GM19035 (cell line): ENCODE measurements at regions not wholly inside any gene's neighbourhood (a gene's known extent, or its start where the extent isn't known, plus 50 kb on each side); places are given as distances from the start of the nearest gene placed in this dataset.

Source experiments
- ATAC-seq: cut with Tn5 transposase; IDR thresholded peaks from one replicate; pipeline ENCODE4 v1.9.1; 2021; ENCODE audit not compliant: unreplicated experiment

DNA sequence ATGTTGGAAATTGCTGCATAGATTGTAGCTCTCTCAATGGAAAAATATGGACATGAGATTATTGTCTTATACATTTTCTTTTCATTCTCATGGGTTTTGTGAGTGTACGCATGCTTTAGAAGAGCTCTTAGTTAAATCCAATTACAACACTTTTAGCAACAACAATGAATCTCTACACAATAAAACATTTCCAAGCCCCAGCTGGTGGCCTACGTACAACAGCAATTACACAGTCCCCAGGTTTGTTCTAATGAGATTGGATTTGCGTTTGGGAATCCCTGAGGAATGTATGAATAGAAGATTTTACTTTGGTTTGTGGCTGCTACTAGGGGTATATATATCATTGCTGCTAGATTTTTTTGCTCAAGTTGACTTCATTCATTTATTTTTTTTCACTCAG lies 98.6 kb downstream of the FHDC1 start:
- no peak for ATAC-seq

- no peak for ATAC-seq
Measured at GRCh38 chr4:153036931-153037482, 100.9 kb downstream of the FHDC1 start.

DNA sequence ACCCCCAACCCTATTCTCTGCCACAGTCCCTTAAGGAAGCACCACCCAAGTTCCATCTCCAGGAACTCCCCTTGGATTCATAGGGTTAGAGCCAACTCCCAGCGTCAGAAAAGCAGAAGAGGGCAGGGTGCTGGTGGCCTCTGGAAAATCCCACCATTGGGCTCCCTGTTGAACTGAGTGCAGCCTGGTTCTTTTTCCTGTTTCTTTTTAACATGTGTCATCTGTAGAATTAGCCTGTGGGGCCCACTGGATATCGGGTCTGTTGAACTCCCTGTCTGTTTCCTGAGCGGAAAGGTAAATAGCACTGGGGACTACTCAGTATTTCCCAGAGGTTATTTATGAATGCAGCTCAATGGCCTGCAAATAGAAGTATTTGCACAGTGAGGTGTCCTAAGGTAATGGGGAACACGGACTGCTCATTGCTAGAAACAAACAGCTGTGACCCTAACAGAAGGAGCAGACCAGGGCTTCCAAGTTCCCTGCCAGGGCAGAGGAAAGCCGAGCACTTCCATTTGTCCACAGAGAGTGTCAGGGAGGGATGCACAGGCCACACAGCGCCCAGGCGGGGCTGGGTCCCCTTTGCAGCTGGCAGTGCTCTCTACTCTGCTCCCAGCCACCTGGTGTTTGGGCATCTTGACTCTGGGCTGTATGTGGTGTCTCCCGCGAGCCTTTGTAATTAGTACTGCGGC lies 102.6 kb downstream of the FHDC1 start:
- ATAC-seq: no peak

GRCh38 chr4:153039542-153040185 lies 103.5 kb downstream of the FHDC1 start:
- ATAC-seq: no peak

DNA sequence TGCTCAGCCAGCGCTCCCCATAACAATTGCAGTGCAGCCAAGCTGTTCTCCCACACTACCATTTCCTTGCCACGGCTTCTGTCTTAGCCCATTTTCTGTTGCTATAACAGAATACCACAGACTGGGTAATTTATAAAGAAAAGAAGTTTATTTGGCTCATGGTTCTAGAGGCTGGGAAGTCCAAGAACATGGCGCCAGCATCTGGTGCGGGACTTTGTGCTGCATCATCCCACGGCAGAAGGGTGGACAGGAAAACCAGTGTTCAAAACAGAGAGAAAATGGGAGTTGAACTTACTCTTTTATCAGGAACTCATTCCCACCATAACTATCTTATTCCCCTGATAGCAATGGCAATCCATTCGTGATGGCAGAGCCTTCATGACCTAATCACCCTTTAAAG lies 104.6 kb downstream of the FHDC1 start:
- ATAC-seq: no peak

DNA sequence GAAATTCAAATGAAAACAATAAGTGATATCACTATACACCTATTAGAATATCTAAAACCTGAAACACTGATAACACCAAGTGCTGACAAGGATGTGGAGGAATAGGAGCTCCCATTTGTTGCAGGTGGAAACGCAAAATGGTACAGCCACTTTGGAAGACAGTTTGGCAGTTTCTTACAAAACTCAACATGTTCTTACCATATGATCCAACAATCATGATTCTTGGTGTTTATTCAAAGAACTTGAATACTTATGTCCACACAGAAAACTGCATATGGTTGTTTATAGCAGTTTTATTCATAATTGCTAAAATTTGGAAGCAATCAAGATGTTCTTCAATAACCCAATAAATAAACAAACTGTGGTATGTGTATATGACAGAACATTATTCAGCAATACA lies 107.9 kb downstream of the FHDC1 start:
- ATAC-seq: no peak

DNA sequence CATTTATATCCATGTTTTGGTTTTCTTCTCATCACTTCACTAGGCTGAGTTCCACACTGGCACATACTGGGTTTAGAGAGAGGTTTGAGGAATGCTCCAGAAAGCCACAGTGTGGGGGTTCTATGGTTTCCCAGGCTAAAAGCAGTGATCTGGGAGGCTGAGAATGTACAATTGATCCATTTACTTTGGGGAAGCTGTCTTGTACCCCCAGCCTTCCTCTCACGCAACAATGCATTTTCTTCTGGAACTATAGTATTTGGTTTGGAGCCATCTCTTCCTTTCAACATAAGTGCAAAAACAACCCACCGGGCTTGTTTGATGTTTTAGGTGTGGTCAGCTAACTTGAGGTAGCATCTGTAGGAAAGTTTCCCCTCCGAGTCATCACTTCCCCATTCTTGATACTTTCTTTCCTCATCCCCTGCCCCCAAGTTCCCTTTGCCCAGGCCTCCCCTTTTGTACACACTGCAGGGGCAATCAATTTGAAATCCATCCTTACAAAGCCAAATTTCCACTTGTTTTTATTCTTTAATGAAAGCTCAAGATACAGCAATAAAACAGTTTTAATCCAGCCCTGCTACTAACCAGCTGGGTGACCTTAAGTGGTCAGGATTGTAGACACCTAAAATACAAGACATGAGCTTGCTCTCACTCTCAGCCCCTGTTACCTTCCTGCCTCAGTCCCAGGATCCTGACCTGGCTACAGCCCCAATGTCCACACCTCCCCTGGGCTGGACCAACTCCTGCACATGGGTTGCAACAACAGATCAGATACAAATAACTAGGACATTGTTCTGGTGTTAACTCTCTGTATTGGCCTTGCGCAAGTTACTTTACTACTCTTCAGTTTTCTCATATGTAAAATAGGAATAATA lies 109.2 kb downstream of the FHDC1 start:
- no peak for ATAC-seq

DNA sequence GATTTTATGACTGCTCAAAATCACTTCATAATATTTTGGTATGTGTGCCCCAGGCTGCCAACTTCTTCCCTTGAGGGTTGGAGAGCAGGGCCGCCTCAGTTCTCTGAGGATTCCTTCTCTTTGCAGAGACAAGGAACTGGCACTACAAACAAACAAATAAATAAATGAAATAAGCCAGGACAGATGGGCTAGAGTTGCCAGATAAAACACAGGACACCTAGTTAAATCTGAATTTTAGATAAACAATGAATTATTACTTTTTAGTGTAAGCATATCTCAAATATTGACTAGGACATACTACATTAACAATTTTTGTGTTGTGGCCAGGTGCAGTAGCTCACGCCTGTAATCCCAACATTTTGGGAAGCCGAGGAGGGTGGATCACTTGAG lies 122.5 kb downstream of the FHDC1 start:
- ATAC-seq: no peak

- ATAC-seq: no peak
Measured at GRCh38 chr4:153060196-153060595, 124.1 kb downstream of the FHDC1 start.

DNA sequence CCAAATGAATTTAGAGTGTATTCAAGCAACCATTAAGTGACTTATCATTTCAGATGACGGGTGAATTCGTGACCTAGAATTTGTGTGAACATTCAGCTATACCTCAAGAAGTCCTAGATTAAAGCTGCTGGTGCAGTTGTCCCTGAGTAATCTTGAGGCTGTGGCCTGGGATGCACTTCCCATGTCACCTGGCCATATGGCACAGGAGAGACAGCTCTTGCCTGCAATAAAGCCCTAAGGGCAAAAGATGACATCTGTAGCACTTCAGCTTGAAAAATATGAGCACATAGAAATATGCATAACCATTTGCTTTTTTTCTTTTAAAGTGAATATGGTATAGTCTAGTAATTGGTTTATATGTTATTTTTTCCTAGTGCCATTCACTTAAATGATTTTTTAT lies 125.8 kb downstream of the FHDC1 start:
- ATAC-seq: no peak

- no peak for ATAC-seq
Measured at GRCh38 chr4:153062652-153063168, 126.6 kb downstream of the FHDC1 start.

DNA sequence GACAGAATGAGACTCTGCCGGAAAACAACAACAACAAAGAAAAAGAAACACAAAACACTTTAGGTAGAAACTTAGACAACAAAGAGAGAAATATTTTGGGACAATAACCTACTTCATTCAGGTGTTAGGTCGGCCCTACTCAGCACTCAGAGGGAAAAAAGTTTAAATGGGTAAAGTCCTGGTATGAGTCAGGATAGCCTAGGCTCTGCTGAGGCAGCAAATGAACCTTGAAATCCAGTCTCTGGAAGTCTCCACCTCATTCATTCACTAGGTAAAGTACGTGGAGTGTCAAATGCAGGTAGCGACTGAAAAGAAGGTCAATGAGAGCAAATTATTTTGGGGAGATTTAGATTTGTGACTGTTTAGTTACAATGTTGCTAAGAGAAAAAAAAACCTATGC lies 127.4 kb downstream of the FHDC1 start:
- no peak for ATAC-seq

DNA sequence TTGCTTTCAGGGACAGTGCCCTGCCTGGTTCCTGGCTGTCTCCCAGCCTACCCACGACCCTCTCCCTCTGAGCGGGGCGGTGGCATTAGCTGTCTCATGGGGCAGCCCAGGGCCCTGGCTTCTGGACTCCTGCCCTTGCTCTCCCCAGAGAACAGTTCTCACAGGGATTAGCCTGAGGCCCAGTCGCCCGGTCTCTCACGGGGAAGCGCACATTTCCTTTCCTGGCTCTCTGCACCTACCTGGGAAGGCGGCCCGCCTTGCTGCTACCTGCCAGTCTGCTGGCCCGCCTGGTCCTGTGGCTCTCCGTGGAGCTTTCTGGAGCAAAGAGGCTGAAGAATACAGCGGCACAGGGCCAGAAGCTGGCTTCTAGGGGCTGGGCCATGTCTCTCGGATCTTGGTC lies 128.4 kb downstream of the FHDC1 start:
- no peak for ATAC-seq

GRCh38 chr4:153065276-153065675 lies 129.2 kb downstream of the FHDC1 start:
- no peak for ATAC-seq

- ATAC-seq: no peak
Measured at GRCh38 chr4:153067376-153067775, 131.3 kb downstream of the FHDC1 start.

GRCh38 chr4:153068751-153069150 lies 132.6 kb downstream of the FHDC1 start:
- ATAC-seq: no peak

GRCh38 chr4:153071958-153072598 lies 132.2 kb upstream of the TRIM2 start:
- ATAC-seq: no peak

DNA sequence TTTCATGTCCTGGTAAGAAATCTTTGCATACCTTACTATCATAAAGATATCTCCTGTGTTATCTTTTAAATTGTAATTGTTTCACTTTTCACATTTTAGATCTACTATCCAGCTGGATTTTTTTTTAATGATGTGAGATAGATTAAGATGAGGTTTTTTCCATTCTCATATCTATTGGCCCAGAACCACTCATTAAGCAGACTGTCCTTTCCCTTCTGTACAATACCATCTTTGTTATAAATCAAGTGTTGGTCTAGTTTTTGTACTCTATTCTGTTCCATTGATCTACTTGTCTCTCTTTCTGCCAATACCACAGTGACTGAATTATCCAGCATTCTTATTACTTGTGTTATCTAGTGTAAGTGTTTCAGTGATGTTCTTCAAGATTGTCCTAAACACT lies 131.6 kb upstream of the TRIM2 start:
- no peak for ATAC-seq

- ATAC-seq: no peak
Measured at GRCh38 chr4:153074486-153074885, 129.8 kb upstream of the TRIM2 start.

GRCh38 chr4:153074936-153075630 lies 129.2 kb upstream of the TRIM2 start:
- no peak for ATAC-seq
